EH (cell line): ENCODE measurements at regions not wholly inside any gene's neighbourhood (a gene's known extent, or its start where the extent isn't known, plus 50 kb on each side); places are given as distances from the start of the nearest gene placed in this dataset.
A peak's percentile ranks its signal among the peaks of the same experiment; 100 is the strongest.

Source experiments
- DNase-seq: peaks from one replicate; pipeline ENCODE4 v3.0.0-alpha.2; 2015; ENCODE audit warnings: low read depth

GRCh38 chr18:45168866-45169600 lies 446.2 kb upstream of the SLC14A2 start:
- peak; percentile 90 for DNase-seq

DNA sequence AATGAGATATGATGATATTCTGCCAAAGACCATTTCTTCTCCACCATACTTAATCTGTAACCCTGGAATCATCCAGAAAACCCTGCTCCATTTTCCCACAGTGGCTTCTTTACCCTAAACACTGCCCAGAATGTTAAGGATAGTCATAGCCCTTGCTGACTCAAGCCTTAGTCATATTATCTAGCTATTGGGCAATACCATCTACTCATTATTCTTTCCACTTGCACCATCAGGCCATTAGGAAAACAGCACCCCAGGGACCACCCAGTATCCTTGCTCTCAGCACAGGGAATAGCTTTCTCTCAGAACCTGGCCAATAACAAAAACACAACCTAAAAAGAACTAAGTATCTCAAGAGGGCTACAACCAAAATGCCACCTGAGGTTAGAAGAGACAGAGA lies 445.7 kb upstream of the SLC14A2 start:
- DNase-seq: peak; percentile 95

- peak; percentile 55 for DNase-seq
Observed at GRCh38 chr18:45171679-45172191, 443.5 kb upstream of the SLC14A2 start.

- no peak for DNase-seq
Observed at GRCh38 chr18:45173327-45173726, 441.9 kb upstream of the SLC14A2 start.

- no peak for DNase-seq
Observed at GRCh38 chr18:45173799-45174519, 441.3 kb upstream of the SLC14A2 start.

- no peak for DNase-seq
Observed at GRCh38 chr18:45174629-45175136, 440.6 kb upstream of the SLC14A2 start.

- DNase-seq: no peak
Observed at GRCh38 chr18:45175511-45175910, 439.8 kb upstream of the SLC14A2 start.

DNA sequence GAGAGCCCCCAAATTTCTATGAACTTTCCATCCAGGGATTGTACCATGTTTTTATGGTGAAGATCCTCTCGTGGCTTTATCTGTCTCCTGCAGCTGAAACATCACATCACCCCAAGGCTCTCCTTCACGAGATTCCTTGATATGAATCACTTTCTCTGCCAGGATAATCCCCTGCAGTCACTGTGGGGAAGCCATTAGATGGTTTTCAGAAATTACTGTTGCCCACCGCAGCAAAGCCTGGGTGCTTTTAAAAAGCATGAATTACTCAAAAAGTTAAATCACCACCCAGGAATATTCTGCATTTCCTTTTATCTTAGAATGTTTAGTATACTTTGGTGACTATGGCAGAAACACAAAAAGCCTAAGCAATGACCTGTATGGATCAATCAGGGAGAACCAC lies 428.4 kb upstream of the SLC14A2 start:
- no peak for DNase-seq

DNA sequence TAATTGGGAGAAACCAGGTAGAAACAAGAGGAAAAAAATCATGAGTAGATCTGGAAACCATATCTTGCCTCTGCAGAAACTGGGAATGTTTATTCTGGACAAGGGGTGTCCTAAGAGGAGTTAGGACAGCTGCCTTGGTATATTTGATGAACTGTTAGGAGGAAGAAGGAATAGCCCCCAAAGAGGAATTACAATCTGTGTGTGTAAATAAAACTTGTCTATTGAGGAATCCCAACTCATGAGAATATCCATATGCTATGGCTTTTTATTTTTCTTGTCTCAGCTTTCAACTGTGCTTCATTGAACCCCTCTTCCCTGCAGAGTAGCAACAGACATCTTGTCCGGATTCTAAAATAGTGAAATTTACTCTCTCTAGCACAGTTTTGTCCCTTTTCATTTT lies 423.5 kb upstream of the SLC14A2 start:
- DNase-seq: no peak

DNA sequence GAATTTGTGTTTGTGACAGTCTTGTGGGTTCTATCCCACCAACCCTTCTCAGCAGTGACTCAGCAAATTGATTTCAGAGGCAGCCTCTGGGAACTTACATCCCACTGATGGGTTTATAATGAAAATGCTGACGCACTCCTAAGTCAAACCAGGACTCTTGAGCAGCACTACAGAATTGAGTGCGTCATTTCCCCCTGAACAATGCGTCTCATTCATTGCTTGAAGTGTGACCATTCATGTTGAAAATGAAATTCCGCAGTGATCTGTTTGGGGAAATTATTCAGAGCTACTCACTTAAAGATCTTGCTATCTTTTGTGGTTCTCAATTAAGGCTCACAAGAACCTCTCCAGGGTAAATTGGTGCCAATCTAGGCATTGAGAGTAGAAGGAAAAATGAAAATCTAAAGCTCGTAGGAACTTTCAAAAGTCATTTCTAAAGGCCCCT lies 417.7 kb upstream of the SLC14A2 start:
- no peak for DNase-seq

- DNase-seq: peak; percentile 8
Observed at GRCh38 chr18:45198526-45198925, 416.8 kb upstream of the SLC14A2 start.

DNA sequence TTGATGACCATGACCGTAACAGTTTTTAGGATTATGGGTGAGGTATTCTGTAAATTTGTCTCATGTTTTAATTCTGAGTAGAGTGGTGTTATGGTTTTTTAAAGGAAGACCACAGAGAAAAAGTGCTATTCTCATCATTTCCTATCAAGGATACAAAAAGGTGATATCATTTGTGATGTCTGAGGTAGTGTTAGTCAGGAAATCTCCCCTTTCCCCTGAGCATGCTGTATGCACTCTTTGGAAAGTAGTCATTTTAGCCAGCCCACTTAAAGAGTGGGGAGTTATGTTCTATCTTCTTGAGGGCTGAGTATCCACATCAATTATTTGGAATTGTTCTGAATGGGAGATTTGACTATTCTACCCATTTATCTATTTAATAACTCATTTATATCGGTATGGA lies 414.2 kb upstream of the SLC14A2 start:
- no peak for DNase-seq

DNA sequence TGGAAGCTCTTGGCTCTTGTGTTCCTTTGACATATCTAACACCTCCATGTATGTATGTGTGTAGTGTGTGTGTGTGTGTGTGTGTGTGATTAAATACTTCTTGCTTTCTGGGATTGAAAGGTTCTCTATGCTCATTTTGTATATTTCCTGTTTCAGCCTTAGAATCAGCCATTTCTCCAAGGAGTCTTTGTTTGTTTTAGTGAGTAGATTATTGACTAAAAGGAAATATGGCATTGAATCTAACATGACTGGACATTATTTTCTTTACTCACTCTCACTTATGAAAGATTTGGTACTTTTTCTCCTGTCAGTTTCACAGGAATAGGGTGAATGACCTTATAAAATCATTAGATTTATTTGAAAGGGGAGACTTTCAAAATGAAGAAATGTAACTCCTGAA lies 413.8 kb upstream of the SLC14A2 start:
- no peak for DNase-seq

- DNase-seq: no peak
Observed at GRCh38 chr18:45202061-45202460, 413.2 kb upstream of the SLC14A2 start.

DNA sequence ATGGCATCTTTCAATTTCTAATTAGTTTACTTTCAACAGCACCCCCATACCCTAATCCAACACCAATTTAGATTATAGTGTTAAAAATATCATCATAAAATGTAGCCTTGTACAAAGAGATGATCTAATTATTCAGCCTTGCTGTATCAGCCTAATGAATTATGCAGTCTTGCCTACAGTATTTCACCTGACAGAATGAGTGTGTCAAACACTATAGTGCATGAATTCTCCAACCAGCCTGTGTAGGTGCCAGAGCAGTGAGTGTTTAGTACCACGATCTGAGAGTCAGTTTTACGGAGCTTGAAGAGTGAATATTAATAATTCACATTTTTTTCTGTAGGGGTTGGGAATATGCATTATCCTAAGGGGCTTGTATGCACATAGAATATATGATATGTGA lies 411.6 kb upstream of the SLC14A2 start:
- DNase-seq: no peak

DNA sequence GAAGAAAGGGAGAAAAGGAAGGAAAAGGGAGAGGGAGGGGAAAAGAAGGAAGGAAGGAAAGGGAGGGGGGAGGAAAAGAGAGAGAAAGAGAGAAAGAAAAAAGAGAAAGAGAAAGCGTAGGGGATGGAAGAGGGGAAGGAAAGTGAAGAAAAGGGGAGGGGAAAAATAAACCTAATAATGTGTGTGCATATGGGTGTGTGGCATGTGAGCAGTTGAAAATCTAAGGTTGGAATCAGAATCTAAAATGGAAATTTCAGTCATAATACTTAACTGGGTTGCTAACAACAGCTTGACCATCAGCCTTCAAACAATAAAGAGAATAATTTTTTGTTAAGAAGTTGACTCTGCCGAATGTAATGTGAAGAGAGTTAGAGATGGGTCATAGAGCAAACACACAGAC lies 407.9 kb upstream of the SLC14A2 start:
- no peak for DNase-seq

GRCh38 chr18:45208164-45208563 lies 407.1 kb upstream of the SLC14A2 start:
- no peak for DNase-seq

- peak; percentile 82 for DNase-seq
Observed at GRCh38 chr18:45212181-45213039, 402.9 kb upstream of the SLC14A2 start.

DNA sequence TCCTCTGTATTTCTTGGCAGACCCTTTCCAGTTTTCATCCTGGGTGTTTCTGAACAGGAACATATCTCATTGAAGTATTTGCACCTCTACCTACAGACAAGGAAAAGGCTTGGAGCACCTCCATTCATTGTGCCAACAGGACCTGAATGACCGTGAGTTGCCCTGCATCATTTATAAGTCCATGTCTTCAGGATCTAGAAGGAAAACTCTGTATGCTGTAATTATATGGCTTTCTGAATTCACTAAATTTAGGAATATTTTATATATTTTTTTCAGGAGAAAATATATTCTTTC lies 402.3 kb upstream of the SLC14A2 start:
- no peak for DNase-seq

DNA sequence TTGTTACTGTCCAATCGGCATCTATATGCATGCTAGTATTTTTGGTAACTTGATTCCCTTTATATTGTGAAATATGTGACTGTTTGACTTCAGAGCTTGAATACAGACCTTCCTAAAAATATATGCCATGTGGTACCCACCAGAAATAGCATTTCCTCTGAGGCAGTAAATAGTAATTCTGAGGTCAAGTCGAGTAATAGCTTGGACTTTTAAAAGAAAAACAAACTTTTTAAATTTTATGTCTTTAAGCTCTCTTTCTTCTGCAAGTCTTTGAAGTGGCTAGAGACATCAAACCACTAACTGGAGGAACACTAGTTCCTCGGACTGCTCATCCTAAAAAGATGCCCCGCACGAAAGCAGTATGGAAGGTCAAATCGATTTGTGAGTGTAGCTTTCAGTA lies 396.8 kb upstream of the SLC14A2 start:
- peak; percentile 51 for DNase-seq

DNA sequence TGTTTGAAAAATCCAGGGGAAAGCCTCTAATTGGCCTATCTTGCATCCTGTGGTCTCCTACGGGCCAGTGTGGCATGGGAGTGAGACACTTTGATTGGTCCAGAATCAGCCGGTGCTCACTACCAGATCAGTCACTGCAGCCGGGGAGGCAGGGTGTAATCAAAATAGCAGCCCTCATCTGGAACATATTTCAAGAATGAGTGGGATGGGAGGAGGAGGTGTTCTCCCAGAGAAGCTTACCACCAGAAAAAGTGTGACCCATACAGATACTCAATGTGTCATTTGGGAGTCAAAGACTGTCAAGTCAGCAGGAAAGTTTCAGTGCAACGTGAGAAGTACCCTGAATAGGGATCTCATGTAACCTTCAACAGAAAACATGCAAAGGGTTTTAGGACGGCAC lies 393.9 kb upstream of the SLC14A2 start:
- DNase-seq: peak; percentile 94

- peak; percentile 49 for DNase-seq
Observed at GRCh38 chr18:45222180-45222579, 393.1 kb upstream of the SLC14A2 start.
